ENCODE measurements at regions not wholly inside any gene's neighbourhood (a gene's known extent, or its start where the extent isn't known, plus 50 kb on each side); places are given as distances from the start of the nearest gene placed in this dataset.

GRCh38 chr16:5790512-5790911 is 692.9 kb upstream of the EEF2KMT start:
- no peak for DNase-seq
- intact Hi-C loops (cut with DNase I; ENCODE audit: low total_unique reads), result no loop called here
- Histone ChIP-seq H3K27ac (no peak overlapping the region), H3K9me3 (no peaks in the 10 kb centered on the region), H3K4me1 (no peaks in the 10 kb centered on the region), H3K27me3 (no peaks in the 10 kb centered on the region), H3K4me3 (no peak overlapping the region), H3K36me3 (no peaks in the 10 kb centered on the region)
- TF ChIP-seq, protein P1, sequence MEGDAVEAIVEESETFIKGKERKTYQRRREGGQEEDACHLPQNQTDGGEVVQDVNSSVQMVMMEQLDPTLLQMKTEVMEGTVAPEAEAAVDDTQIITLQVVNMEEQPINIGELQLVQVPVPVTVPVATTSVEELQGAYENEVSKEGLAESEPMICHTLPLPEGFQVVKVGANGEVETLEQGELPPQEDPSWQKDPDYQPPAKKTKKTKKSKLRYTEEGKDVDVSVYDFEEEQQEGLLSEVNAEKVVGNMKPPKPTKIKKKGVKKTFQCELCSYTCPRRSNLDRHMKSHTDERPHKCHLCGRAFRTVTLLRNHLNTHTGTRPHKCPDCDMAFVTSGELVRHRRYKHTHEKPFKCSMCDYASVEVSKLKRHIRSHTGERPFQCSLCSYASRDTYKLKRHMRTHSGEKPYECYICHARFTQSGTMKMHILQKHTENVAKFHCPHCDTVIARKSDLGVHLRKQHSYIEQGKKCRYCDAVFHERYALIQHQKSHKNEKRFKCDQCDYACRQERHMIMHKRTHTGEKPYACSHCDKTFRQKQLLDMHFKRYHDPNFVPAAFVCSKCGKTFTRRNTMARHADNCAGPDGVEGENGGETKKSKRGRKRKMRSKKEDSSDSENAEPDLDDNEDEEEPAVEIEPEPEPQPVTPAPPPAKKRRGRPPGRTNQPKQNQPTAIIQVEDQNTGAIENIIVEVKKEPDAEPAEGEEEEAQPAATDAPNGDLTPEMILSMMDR (IDR thresholded peaks at IDR 0.05), result no peak
- no peak for TF ChIP-seq POLR2A (IDR thresholded peaks at IDR 0.05)

- H3K4me1 ChIP-seq, result no peaks in the 10 kb centered on the region
- H3K36me3 ChIP-seq, result no peaks in the 10 kb centered on the region
- H3K27ac ChIP-seq, result no peak overlapping the region
- H3K4me3 ChIP-seq, result no peak overlapping the region
- TF ChIP-seq POLR2A (IDR thresholded peaks at IDR 0.05), result no peak
- TF ChIP-seq, protein P1 (IDR thresholded peaks at IDR 0.05), result no peak
- no peaks in the 10 kb centered on the region for H3K9me3 ChIP-seq
- no peak for DNase-seq
- H3K27me3 ChIP-seq, result no peaks in the 10 kb centered on the region
- intact Hi-C loops (cut with DNase I; ENCODE audit: low total_unique reads), result no loop called here
Measured at GRCh38 chr16:5789033-5789432, 691.4 kb upstream of the EEF2KMT start.

DNA sequence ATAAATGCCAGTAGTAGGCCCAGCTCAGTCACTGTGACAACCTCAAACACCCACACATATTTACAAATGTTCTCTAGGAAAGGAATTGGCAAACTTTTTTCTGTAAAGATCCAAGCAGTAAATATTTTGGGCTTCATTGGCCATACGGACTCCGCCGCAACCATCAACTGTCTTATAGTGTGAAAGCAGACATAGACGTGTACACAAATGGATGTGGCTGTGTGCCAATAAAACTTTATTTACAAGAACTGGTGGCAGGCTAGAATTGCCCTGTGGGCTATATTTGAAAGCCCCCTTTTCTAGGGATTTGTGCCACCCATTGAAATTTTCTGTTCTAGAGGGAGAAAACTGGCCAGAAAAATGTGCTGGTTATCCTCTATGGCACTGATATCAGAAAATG is 683.8 kb upstream of the EEF2KMT start:
- H3K27ac ChIP-seq, result no peak overlapping the region
- H3K9me3 ChIP-seq, result no peaks in the 10 kb centered on the region
- H3K4me3 ChIP-seq, result no peak overlapping the region
- H3K27me3 ChIP-seq, result no peaks in the 10 kb centered on the region
- TF ChIP-seq, protein P1 (IDR thresholded peaks at IDR 0.05), result no peak
- no peak for TF ChIP-seq POLR2A (IDR thresholded peaks at IDR 0.05)
- intact Hi-C loops (cut with DNase I; ENCODE audit: low total_unique reads), result no loop called here
- no peak for DNase-seq
- H3K4me1 ChIP-seq, result no peaks in the 10 kb centered on the region
- no peaks in the 10 kb centered on the region for H3K36me3 ChIP-seq

- Histone ChIP-seq H3K4me3 (no peak overlapping the region), H3K27ac (no peak overlapping the region), H3K9me3 (no peaks in the 10 kb centered on the region), H3K27me3 (no peaks in the 10 kb centered on the region), H3K36me3 (no peaks in the 10 kb centered on the region), H3K4me1 (no peaks in the 10 kb centered on the region)
- intact Hi-C loops (cut with DNase I; ENCODE audit: low total_unique reads), result no loop called here
- no peak for TF ChIP-seq POLR2A (IDR thresholded peaks at IDR 0.05)
- TF ChIP-seq, protein P1 (IDR thresholded peaks at IDR 0.05), result no peak
- no peak for DNase-seq
Measured at GRCh38 chr16:5776876-5777275, 679.3 kb upstream of the EEF2KMT start.

DNA sequence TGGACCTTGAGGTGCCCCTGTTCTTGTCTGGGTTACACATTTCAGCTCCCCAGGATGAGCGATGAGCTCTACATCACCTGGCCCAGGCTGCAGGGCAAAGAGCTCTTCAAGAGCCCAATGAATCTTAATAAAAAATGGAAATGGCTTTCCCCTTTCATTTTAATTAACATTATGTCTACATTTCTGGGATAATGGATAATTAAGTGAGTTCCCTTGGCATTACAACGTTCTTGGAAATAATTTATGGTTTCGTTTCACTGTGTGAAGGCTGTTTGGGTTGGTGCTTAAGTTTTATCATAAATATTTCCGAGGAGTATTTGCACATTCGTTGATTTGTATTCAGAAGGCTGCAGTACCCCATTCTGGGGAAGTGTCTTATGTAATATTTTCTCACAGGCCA is 678.3 kb upstream of the EEF2KMT start:
- TF ChIP-seq, protein P1 (IDR thresholded peaks at IDR 0.05), result no peak
- TF ChIP-seq POLR2A (IDR thresholded peaks at IDR 0.05), result no peak
- H3K36me3 ChIP-seq, result no peaks in the 10 kb centered on the region
- H3K27ac ChIP-seq, result no peak overlapping the region
- no peak overlapping the region for H3K4me3 ChIP-seq
- H3K27me3 ChIP-seq, result no peaks in the 10 kb centered on the region
- no peak for DNase-seq
- no peaks in the 10 kb centered on the region for H3K4me1 ChIP-seq
- intact Hi-C loops (cut with DNase I; ENCODE audit: low total_unique reads), result no loop called here
- no peaks in the 10 kb centered on the region for H3K9me3 ChIP-seq

Data from uterus (tissue), 3 donors.